GM13977 (cell line): ENCODE measurements at regions not wholly inside any gene's neighbourhood (a gene's known extent, or its start where the extent isn't known, plus 50 kb on each side); places are given as distances from the start of the nearest gene placed in this dataset.

ENCODE experiments used
- DNase-seq: peaks from one replicate; pipeline ENCODE4 v3.0.0; 2012; ENCODE audit warnings: low spot score
- in situ Hi-C: fragments of 300-500 bp; cut with MboI; formaldehyde crosslinking; loops from one replicate; pipeline ENCODE4 v1.12.0; 2022; ENCODE audit warnings: low sequenced_read_pairs, low pct_unique_long_range_greater_than_20kb, mixed read lengths, inconsistent platforms; ENCODE audit not compliant: unreplicated experiment
- TF ChIP-seq, protein P1 (sequence below): IDR thresholded peaks from 2 replicates; pipeline ENCODE4 v1.5.1; 2012; ENCODE audit warnings: mild to moderate bottlenecking, control low read depth; ENCODE audit not compliant: insufficient read depth; ENCODE audit errors: extremely low read depth, missing control alignments

DNA sequence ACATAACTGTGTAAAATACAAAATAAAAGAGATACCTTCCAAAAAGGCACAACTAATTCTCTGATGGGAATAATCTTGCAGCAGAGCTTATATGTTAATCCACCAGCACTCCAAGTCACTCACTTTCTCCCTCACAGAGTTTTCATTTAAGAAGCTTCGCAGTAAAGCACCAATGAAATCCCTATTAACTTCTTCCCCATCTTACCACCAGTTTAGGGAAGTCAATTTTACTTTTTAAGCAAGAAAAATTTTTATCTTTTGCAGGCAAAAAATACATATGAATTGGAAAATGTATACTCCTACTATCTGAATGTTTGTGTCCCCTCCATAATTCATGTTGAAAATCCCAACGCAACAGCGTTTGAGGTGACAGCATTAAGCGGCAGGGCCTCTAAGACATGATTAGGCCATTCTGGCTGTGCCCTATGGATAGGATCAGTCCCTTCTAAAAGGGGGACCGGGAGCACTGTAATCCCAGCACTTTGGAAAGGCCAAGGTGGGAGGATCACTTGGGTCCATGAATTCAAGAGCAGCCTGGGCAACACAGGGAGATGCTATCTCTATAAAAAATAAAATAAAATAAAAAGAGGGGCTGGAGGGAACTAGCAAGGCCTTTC is 435.8 kb downstream of the SHQ1 start:
- DNase-seq: no peak
- TF ChIP-seq, protein P1, sequence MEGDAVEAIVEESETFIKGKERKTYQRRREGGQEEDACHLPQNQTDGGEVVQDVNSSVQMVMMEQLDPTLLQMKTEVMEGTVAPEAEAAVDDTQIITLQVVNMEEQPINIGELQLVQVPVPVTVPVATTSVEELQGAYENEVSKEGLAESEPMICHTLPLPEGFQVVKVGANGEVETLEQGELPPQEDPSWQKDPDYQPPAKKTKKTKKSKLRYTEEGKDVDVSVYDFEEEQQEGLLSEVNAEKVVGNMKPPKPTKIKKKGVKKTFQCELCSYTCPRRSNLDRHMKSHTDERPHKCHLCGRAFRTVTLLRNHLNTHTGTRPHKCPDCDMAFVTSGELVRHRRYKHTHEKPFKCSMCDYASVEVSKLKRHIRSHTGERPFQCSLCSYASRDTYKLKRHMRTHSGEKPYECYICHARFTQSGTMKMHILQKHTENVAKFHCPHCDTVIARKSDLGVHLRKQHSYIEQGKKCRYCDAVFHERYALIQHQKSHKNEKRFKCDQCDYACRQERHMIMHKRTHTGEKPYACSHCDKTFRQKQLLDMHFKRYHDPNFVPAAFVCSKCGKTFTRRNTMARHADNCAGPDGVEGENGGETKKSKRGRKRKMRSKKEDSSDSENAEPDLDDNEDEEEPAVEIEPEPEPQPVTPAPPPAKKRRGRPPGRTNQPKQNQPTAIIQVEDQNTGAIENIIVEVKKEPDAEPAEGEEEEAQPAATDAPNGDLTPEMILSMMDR: no peak
- in situ Hi-C loops: no loop called here

DNA sequence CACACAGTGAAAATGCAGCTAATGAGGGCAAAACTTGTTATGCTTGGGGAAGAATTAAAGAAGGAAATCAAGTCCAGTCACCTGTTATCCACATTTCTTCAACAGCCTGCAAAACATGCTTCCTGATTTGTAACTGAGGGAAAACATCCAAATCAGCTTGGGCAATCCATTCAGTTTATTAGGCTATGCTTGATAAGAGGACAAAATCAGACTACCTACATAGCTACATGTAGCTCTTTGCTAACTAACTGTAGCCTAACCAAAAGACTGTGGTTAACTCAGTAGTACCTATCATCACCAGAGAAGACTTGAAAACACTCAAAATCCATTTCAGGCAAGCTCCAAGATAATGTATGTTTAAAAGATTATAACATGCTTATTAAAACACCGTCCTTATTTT is 436.4 kb downstream of the SHQ1 start:
- TF ChIP-seq, protein P1: no peak
- in situ Hi-C loops: no loop called here
- no peak for DNase-seq

DNA sequence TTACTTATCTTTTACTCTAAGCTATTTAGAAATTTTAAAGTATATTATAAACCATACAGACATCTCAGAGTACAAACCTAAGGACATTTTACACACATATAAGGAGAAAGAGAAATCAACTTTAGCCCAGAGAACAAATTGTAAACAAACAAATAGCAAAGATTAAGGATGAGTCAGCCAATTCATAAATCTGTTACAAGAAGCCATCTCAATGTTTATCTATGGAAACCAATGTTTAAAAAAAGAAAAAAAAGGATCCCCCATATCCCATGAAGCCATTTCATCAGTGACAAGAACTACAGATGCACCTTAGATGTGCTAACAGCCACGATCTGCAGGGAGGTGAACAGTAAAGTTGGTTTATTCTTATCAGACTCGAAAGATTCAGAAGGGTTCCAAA is 437.1 kb downstream of the SHQ1 start:
- DNase-seq: no peak
- TF ChIP-seq, protein P1: no peak
- in situ Hi-C loops: no loop called here

DNA sequence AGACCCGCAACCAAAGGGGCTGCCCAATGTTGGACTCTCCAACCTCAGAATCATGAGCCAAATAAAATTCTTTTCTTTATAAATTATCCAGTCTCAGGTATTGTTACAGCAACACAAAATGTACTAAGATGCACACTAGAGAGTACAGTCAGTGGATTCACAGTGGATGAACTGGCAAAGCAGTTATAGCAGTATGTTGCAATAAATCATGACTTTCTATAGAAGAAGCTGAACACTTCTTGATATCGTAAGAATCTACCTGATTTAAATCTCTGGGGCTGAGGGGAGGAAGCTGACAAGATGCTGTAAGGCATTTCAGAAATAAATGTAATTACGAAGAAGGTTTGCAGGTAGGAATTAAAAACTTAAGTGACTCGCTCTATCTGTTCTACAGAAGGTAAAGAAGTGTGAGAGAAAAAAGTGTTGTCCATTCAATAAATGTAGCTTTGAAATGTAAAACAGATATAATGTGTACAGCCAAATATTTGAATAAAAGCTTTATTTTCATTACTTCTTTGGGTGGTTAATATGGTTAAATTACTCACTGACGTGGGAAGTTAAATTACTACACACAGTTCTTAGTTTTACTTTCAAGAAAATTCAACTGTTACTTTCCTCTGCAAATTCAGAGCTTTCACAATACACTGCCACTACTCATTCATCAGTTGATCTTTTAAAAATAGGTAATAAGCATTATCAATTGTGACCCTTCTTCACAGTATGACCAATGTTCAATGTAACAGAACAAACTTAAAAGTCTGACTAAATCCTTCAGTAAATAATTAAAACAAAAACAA is 439.1 kb downstream of the SHQ1 start:
- DNase-seq: no peak
- TF ChIP-seq, protein P1: no peak
- in situ Hi-C loops: no loop called here

DNA sequence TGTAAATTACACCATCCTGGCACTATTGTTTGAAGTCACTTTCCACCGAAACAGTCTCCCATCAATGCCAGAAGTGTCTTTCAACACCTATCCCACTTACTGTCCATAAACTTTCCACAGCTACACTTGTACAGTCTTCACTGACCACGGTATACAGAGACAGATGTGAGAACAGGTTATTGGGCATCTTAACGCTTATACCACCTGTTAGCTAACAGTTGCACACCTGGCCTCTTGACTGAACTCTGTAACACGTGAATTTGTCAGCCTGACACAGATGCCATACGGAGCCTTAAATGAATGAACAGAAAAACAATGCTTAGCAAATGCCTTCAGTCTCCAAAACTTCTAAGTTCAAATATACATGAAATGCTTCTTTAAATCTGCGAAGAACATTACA is 440.5 kb downstream of the SHQ1 start:
- TF ChIP-seq, protein P1: no peak
- in situ Hi-C loops: no loop called here
- no peak for DNase-seq

DNA sequence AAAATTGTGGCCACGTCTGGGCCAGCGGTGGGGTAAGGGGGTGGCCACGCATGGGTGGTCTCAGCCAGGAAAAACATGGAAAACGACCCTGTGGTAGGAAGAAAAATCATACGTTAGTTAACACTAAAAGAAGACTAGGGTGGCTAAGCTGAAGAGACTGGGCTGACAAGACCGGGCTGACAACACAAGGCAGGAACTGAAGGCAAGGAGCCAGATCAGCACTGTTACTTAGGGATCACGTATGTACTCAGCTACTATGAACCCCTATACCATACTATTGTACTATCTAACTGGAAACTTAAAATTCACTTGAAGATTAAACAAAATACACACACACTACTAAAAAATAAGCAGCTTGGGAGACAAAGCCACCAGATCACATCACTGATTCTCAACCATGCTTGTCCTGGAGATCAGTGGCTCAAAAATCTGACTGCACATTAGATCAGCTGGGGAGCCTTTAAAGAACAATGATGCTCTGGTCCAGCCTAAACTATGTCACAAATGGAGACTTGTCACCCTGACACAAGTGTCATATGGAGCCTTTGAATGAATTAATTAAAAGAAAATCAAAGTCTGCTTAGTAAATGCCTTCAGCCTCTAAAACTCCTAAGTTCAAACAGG is 442.2 kb downstream of the SHQ1 start:
- in situ Hi-C loops: no loop called here
- TF ChIP-seq, protein P1: no peak

More for the DNA sequence above, 442.2 kb downstream of the SHQ1 start:
- DNase-seq: no peak
